GM19351 (cell line): ENCODE measurements at regions not wholly inside any gene's neighbourhood (a gene's known extent, or its start where the extent isn't known, plus 50 kb on each side); places are given as distances from the start of the nearest gene placed in this dataset.
"Not testable (repeated sequence)": the region's sequence is repeated elsewhere in the genome, so short reads cannot be mapped to it uniquely, and the experiment has no call there.

Experiments
- ATAC-seq: cut with Tn5 transposase; IDR thresholded peaks from one replicate; pipeline ENCODE4 v1.9.1; 2021; ENCODE audit warnings: mild to moderate bottlenecking, moderate library complexity; ENCODE audit not compliant: unreplicated experiment

GRCh38 chr1:194774535-194774934, 1588.1 kb upstream of the B3GALT2 start:
- ATAC-seq, result no peak

DNA sequence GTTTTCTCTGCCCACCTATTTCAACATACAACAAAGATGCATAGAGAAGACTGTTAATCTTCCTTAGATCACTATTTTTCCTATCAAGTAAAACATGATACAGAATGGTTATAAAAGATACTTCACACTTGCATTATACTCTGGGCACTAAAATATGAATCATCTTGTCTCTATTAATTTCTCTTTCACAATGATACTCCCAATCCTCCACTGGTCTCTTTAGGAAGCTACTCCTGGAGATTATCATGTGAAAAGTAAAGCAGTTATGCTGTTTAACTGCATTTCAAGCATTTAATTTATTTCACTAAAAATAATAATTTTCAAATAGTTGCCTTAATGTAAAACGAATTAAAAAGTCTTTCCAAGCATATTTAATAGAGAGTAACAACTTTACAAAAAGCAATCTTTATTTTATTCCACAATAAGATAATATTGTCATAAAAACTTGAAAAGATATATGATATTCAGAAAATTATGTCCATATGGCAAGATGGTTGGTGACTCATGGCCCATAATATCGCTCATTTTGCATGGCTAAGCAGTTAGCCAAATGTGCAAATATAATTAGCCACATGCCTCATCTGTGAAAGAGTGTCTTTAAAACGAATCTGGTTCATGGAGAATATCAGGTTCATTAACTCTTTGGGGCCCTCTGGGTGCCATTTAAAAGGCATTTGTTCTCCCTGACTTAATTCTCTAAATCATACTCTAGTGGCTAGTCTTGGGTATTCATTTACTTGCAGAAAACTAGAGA, 1569.0 kb upstream of the B3GALT2 start:
- no peak for ATAC-seq

GRCh38 chr1:194738843-194739242, 1552.4 kb upstream of the B3GALT2 start:
- not testable (repeated sequence) for ATAC-seq

- ATAC-seq, result no peak
These were observed 1548.6 kb upstream of the B3GALT2 start for GRCh38 chr1:194734970-194735369.

GRCh38 chr1:194731025-194731424, 1544.6 kb upstream of the B3GALT2 start:
- ATAC-seq, result no peak

DNA sequence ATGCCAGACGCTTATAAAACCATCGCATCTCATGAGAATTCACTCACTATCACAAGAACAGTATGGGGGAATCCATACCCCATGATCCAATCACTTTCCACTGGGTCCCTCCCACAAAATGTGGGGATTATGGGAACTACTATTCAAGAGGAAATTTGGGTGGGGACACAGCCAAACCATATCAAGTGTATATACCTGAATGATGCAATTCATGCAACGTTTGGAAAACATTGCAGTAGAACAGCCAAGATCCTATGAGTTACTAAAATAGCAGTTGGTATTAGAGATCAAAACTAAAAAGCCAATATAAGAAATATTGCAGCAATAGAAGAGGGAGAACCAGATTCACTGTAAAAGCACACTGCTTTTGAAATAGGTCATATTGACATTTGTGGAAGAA, 1543.9 kb upstream of the B3GALT2 start:
- no peak for ATAC-seq

GRCh38 chr1:194723067-194723466, 1536.7 kb upstream of the B3GALT2 start:
- no peak for ATAC-seq

- ATAC-seq, result no peak
These were observed 1531.5 kb upstream of the B3GALT2 start for GRCh38 chr1:194717941-194718340.

GRCh38 chr1:194717334-194717733, 1530.9 kb upstream of the B3GALT2 start:
- no peak for ATAC-seq

DNA sequence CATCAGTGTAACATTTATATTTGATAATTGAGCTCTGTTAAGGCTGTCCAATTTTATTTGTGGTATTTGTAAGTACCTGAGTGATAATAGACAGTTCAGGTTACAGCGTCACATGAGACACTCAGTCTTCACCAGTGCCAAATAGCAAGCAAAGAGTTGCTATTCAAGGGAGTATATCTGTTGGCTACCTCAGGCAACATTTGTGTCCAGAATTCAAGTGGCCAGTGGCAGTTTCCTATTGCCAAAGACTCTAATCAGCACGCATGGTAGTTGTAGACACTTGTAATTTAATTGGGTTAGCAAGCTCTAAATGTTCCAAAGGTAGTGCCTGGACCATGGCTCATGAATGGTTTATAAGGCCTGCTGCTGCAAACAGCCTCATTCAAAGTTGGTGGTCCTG, 1524.3 kb upstream of the B3GALT2 start:
- no peak for ATAC-seq

DNA sequence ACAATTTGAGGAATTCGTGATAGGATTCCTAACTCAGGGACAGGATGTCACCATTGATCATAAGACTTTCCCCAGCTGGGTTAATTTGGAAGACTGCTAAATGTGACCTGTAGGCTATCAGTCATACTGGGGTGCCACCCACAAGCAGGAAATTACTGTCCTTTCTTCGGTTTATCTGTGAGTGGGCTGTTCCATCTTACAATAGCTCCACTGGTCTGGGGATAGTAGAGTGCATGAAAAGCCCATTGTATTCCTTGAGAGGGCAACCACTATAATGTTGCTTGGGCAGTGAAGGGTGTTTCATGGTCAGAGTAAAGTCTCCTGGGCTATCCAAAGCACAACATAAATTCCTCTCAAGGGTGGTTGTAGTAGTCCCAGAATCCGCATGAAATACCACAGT, 1523.0 kb upstream of the B3GALT2 start:
- no peak for ATAC-seq

GRCh38 chr1:194707074-194707473, 1520.7 kb upstream of the B3GALT2 start:
- ATAC-seq, result no peak

GRCh38 chr1:194705123-194705854, 1518.9 kb upstream of the B3GALT2 start:
- no peak for ATAC-seq

DNA sequence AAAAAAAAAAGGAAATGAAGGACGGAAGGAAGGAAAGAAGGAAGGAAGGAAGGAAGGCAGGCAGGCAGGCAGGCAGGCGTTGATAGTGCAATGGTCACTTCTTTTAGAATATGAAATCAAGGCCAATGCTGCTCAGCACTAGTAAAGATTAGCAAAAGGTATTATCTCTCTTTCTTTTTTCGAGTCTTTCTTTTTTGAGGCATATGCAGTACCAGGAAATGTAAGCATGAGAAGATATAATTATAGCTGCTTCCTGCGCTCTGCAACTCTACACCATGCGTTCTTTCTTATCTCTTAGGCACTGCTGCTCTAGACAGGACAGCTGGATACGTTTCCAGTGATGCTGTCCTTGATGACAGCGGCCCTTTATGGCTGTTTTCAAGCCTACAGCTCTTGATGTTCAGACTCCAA, 1512.5 kb upstream of the B3GALT2 start:
- no peak for ATAC-seq

- no peak for ATAC-seq
These were observed 1506.8 kb upstream of the B3GALT2 start for GRCh38 chr1:194693244-194693643.

- ATAC-seq, result no peak
These were observed 1498.2 kb upstream of the B3GALT2 start for GRCh38 chr1:194684636-194685035.

DNA sequence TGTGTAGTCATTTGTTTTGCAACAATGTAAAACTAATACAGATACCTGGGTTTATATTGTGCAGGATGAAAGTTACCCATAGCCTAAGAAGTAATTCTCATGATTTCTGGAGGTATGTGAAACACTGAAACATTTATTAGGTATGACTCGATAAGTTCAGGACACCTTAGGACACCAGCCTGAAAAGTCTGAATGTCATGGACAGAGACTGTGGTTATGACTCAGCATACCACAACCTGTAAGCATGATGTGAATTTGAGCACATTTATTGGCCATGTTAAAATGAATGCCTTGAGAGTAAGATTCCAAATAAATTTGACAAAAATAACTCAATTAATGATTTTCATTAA, 1471.7 kb upstream of the B3GALT2 start:
- no peak for ATAC-seq

DNA sequence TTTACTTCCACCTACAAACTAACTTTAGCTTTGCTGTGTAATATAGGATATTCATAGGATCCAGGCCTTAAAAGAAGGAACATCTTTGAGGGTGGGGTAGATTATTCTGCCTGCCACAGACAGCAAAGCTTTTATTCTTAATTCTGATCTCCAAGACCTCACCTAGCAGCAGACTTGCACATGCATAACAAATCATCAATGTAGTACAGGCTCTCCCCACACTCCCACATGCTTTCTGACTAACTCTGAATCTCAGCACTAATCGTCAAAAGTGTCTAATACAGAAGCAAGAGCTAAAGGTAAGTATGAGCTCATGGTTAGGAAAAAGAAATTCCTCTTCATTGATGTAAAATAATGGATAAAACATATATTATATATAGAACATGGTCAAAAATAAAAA, 1468.5 kb upstream of the B3GALT2 start:
- no peak for ATAC-seq

DNA sequence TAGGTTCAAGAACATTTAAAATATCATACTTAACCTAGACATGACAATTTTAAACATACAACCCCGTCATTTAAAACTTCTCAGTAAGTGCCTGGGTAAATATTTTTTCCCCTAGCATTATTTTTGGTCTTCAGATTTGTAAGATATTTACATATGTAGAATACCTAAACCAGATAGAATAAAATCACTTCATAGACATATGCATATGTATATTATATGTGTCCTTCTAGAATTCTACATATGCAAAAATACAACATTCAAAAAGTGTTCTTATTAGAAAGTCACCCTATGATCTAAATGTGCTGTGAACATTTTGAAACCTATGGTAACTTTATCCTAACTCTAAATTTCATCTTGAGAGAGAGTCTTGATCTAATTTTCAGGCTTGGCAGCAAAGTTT, 1467.0 kb upstream of the B3GALT2 start:
- no peak for ATAC-seq

GRCh38 chr1:194647118-194647517, 1460.7 kb upstream of the B3GALT2 start:
- ATAC-seq, result no peak

DNA sequence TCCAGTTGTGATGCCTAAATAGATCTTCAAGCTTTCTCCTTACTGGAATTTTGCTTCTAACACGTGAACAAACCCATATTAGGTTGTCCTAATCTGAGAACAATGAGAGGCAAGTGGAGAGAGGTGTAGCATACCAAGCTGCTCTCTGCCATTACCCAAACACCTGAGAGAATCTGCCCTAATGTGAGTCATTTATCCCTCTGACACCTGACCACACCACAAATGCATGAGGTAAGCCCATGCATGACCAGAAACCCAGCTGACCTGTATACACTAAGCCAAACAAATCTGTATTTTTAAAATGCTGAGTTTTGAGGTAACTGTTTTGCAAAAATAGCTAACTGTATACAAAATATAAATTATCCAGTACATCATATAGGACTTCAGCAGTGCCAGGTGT, 1458.1 kb upstream of the B3GALT2 start:
- no peak for ATAC-seq

GRCh38 chr1:194640322-194640721, 1453.9 kb upstream of the B3GALT2 start:
- ATAC-seq, result no peak

DNA sequence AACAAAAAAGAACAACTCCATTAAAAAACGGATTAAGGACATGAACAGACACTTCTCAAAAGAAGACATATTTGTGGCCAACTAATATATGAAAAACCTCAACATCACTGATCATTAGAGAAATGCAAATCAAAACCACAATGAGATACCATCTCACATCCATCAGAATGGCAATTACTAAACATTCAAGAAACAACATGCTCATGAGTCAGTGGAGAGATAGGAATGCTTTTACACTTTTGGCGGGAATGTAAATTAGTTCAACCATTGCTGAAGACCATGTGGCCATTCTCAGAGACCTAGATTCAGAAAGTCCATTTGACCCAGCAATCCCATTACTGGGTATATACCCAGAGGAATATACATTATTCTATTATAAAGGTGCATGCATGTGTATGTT, 1442.6 kb upstream of the B3GALT2 start:
- ATAC-seq, result no peak
